DOHH2 (cell line): ENCODE measurements at regions not wholly inside any gene's neighbourhood (a gene's known extent, or its start where the extent isn't known, plus 50 kb on each side); places are given as distances from the start of the nearest gene placed in this dataset.
A peak's percentile ranks its signal among the peaks of the same experiment; 100 is the strongest.
"Not testable (repeated sequence)": the region's sequence is repeated elsewhere in the genome, so short reads cannot be mapped to it uniquely, and the experiment has no call there.

Experiments used
- EZH2phosphoT487 ChIP-seq: fragments of 200-600 bp; sonication (generic); IDR thresholded peaks from 2 replicates; pipeline ENCODE4 v1.6.1; 2017; ENCODE audit warnings: borderline replicate concordance, mild to moderate bottlenecking, antibody characterized with exemption, low read length, moderate library complexity, mixed read lengths
- TF ChIP-seq, protein P1 (sequence below): fragments of 200-600 bp; sonication (generic); IDR thresholded peaks from one replicate; pipeline ENCODE4 v1.5.1; 2014; ENCODE audit warnings: antibody characterized with exemption, mild to moderate bottlenecking, low read depth, low read length; ENCODE audit not compliant: poor library complexity, severe bottlenecking

DNA sequence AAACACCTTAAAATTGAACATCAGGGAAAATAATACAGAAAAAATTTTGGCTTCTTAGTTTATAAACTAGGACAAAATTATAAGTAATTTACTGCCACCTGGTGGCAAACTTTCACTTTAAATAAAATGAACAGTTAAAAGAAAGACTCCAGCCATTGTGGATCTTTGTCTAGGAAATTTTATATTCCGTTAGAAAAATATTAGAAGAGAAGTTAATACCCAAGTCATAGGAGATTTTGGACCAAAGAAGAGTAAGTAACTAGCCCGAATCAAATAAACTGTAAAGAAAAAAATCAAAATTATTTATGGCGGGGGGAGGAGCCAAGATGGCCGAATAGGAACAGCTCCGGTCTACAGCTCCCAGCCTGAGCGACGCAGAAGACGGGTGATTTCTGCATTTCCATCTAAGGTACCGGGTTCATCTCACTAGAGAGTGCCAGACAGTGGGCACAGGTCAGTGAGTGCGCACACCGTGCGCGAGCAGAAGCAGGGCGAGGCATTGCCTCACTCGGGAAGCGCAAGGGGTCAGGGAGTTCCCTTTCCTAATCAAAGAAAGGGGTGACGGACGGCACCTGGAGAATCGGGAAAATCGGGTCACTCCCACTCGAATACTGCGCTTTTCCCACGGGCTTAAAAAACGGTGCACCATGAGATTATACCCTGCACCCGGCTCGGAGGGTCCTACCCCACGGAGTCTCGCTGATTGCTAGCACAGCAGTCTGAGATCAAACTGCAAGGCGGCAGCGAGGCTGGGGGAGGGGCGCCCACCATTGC lies 73.4 kb upstream of the SCIN start:
- TF ChIP-seq, protein P1, sequence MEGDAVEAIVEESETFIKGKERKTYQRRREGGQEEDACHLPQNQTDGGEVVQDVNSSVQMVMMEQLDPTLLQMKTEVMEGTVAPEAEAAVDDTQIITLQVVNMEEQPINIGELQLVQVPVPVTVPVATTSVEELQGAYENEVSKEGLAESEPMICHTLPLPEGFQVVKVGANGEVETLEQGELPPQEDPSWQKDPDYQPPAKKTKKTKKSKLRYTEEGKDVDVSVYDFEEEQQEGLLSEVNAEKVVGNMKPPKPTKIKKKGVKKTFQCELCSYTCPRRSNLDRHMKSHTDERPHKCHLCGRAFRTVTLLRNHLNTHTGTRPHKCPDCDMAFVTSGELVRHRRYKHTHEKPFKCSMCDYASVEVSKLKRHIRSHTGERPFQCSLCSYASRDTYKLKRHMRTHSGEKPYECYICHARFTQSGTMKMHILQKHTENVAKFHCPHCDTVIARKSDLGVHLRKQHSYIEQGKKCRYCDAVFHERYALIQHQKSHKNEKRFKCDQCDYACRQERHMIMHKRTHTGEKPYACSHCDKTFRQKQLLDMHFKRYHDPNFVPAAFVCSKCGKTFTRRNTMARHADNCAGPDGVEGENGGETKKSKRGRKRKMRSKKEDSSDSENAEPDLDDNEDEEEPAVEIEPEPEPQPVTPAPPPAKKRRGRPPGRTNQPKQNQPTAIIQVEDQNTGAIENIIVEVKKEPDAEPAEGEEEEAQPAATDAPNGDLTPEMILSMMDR, result peak; percentile 61
- not testable (repeated sequence) for TF ChIP-seq EZH2phosphoT487
